GM13977 (cell line): ENCODE measurements at regions not wholly inside any gene's neighbourhood (a gene's known extent, or its start where the extent isn't known, plus 50 kb on each side); places are given as distances from the start of the nearest gene placed in this dataset.

Source experiments
- DNase-seq: peaks from one replicate; pipeline ENCODE4 v3.0.0; 2012; ENCODE audit warnings: low spot score
- CTCF ChIP-seq: IDR thresholded peaks from 2 replicates; pipeline ENCODE4 v1.5.1; 2012; ENCODE audit warnings: mild to moderate bottlenecking, control low read depth; ENCODE audit not compliant: insufficient read depth; ENCODE audit errors: extremely low read depth, missing control alignments
- in situ Hi-C: fragments of 300-500 bp; cut with MboI; formaldehyde crosslinking; loops from one replicate; pipeline ENCODE4 v1.12.0; 2022; ENCODE audit warnings: low sequenced_read_pairs, low pct_unique_long_range_greater_than_20kb, mixed read lengths, inconsistent platforms; ENCODE audit not compliant: unreplicated experiment

GRCh38 chr20:22127587-22127986 is 422.1 kb downstream of the PAX1 start:
- in situ Hi-C loops = no loop called here

GRCh38 chr20:22106308-22106938 is 401.0 kb downstream of the PAX1 start:
- DNase-seq = no peak
- no peak for TF ChIP-seq CTCF
- in situ Hi-C loops = no loop called here

More at GRCh38 chr20:22127587-22127986, 422.1 kb downstream of the PAX1 start:
- no peak for DNase-seq
- no peak for TF ChIP-seq CTCF

GRCh38 chr20:22101606-22102005 is 396.1 kb downstream of the PAX1 start:
- TF ChIP-seq CTCF = no peak
- in situ Hi-C loops = no loop called here
- no peak for DNase-seq

- no peak for DNase-seq
- in situ Hi-C loops = no loop called here
- no peak for TF ChIP-seq CTCF
These were observed 395.2 kb downstream of the PAX1 start for GRCh38 chr20:22100686-22101085.

GRCh38 chr20:22099348-22099747 is 393.9 kb downstream of the PAX1 start:
- in situ Hi-C loops = no loop called here
- DNase-seq = no peak
- no peak for TF ChIP-seq CTCF

- no peak for TF ChIP-seq CTCF
- in situ Hi-C loops = no loop called here
- no peak for DNase-seq
These were observed 393.0 kb downstream of the PAX1 start for GRCh38 chr20:22098511-22098910.

GRCh38 chr20:22093122-22093521 is 387.7 kb downstream of the PAX1 start:
- DNase-seq = no peak
- no peak for TF ChIP-seq CTCF
- in situ Hi-C loops = no loop called here
